ENCODE measurements at regions not wholly inside any gene's neighbourhood (a gene's known extent, or its start where the extent isn't known, plus 50 kb on each side); places are given as distances from the start of the nearest gene placed in this dataset.

DNA sequence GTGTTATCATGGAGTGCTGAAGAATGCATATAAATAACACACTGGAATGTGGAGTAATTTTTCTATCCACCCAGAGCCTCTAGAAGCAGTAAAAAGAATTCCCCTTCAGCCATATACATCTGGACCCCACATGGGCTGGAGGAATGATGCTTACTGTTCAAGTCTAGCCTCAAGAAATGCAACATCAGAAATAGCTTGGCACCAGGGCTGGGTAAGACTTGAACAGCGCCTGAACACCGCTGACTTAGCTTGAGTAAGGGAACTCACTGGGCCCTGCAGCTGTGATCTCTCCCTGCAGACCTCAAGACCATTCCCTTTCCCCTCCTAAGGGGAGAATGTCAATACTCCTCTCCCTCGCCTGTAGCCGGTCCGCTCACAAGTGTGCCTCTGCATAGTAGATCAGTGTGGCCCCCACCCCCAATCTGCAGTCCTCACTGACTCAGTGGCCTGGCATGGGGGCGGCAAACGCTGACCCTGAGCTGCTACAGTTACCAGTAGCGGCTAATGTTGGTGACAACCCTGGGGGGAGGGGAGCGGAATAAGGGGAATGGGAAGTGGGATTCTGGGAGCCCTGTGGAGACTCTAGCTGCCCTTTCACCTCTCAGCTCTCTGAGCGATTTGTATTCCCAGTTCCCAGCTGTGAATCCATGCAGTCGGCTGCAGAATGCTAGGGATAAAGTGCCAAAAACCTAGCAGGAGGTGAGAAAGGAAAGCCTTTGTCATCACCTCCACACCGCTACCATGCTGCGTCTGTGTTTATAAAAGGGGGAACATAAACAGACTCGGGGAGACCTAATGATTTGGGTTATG is 483.9 kb downstream of the DISC1 start:
- DNase-seq = no peak

DNA sequence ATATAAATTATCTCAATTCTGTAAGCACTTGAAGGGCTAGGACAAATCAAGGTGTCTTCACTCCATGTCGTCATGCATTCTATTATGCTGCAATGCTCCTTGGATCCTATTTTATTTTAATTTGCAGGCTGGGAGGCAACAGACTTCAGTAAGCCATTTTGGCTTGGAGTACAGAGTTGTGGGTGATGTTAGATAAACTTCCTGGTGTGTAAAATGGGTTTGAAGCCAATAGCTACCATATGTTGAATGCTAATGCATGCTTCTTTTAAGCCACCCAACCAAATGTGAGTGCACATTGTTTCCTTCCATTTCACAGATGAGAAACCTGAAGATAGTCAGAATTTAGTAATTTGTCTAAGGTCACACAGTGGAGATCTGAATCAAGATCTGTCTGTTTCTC is 482.8 kb downstream of the DISC1 start:
- no peak for DNase-seq

DNA sequence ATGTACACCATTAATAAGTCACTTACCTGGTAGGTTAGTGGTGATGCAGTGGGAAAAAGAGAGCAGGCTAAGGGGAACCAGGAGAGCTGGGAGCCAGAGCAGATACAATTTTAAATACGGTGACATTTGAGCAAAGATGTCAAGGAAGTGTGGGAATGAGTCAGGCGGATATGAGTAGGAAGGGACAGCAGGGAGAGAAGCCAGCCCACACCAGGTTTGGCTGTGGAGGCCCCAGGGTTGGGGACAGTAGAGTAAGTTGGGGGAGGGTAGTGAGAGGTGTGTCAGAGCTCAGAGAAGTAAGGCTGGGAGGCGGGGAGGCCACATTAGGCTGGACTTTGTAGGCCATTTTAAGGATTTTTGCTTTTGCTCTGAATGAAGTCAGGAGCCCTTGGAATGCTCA is 482.0 kb downstream of the DISC1 start:
- DNase-seq = no peak

- no peak for DNase-seq
Measured at GRCh38 chr1:232106415-232106814, 479.8 kb downstream of the DISC1 start.

GRCh38 chr1:232105561-232105960 is 479.0 kb downstream of the DISC1 start:
- DNase-seq = no peak

DNA sequence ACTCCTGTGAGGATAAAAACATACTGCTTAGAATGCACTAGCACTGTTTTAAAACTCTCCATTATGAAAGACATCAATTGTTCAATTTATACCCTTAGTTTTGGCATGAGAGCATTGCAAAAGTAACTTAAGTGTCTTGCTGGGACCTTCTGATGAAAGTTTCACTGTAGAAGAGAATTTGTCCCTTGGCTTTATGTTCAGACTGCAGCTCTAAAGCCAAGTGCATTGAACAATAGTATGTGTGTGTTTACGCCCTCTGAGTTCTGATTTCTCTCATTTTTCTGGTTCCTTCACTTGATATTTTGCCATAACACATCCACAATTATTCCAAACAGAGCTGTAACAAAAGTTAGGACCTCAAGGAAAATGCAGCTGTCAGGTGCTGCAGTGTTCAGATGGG is 474.6 kb downstream of the DISC1 start:
- DNase-seq = no peak

- no peak for DNase-seq
Measured at GRCh38 chr1:232096751-232097150, 470.2 kb downstream of the DISC1 start.

All from DMS79 (cell line).